SKM-1 (cell line): ENCODE measurements at regions not wholly inside any gene's neighbourhood (a gene's known extent, or its start where the extent isn't known, plus 50 kb on each side); places are given as distances from the start of the nearest gene placed in this dataset.
"Not testable (repeated sequence)": the region's sequence is repeated elsewhere in the genome, so short reads cannot be mapped to it uniquely, and the experiment has no call there.

Experiments
- DNase-seq: peaks from one replicate; lab custom pipeline; 2025; ENCODE audit not compliant: unreplicated experiment; lab: John Stamatoyannopoulos, UW

DNA sequence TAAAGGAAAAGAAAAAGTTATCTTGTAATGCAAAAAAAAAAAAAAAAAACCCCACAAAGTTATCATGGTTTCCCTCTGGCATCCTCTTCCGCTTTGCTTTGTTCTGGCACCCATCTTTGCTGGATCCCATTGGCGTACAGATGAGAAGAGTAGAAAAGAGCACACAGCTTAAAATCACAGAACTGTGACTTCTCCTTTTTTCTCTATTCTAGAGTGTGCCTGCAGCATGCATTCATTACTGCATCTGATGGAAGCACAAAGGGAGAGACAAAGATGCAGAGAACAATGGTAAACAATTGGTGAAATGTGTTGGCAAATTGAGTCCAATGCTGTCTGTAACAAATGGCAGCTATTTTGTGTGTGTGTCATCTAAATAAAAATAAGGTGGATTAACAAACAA is 440.8 kb upstream of the PIK3R1 start:
- DNase-seq: no peak

DNA sequence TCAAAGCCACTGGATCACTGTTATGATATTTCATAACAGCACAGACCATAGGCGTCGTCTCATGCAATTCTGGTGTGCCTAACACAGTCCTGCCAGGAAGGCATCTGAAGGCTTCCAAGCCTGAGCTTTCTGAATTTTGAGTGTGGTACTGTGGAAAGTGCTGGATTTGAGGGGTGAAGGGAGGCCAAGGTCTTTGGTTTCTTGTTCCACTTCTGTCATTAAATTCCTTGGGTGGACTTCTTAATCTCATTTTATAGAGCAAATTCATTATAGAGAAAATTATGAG is 441.3 kb upstream of the PIK3R1 start:
- DNase-seq: no peak

DNA sequence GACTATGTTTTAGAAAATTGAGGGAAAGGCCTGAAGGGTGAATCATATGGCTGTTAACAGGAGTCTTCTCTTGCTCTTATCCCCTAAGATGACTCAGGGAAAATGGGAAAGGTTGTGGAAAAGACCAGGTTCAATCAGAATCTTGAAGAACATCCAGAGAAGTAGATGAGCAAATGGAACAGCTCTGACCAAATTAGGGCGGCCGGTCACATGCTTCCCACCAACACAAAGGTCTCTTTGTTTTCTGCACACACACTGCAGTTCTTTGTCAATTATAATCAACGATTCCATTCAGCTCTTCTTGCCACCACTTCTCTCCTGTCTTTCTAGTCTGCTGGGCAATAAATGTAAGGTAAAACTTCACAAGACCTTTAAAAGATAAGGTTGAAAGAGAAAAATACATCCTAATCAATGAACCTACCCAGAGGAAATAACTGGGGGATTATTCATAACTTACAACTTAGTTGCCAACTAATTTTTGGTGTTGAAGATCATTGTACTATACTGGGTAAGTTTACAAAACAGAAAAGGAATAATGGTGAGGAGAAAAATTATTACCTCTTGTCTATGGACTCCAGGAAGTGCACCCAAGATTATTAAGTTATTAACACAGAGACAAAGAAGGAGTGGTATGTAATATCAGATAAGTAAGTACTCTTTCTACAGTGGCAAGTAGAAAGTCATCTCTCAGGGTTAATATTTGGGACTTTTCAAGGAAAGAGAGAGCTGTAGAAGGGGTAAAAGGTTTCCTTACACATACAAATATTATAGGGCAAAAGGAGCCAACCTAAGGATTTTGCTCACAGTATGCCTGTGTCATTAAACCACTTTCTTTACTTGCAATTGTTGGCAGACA is 441.9 kb upstream of the PIK3R1 start:
- DNase-seq: no peak

DNA sequence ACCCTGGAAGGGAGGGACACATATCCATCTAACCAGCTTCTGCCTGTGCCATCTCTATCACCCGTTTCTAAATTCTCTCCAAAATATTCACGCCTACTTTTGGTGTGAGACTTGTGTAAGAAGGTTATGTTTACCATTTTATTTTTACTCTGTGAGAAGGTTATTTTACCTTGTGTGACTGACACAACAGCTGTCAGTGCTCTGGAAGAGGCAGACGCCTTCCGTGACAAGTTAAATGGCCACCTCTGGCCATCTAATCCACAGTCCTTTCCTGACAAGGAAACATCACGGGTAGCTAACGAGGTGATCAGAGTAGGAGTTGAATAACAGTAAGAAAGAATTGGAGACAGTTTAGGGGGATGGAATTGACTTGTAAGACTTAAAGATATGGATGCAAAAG is 443.8 kb upstream of the PIK3R1 start:
- no peak for DNase-seq

DNA sequence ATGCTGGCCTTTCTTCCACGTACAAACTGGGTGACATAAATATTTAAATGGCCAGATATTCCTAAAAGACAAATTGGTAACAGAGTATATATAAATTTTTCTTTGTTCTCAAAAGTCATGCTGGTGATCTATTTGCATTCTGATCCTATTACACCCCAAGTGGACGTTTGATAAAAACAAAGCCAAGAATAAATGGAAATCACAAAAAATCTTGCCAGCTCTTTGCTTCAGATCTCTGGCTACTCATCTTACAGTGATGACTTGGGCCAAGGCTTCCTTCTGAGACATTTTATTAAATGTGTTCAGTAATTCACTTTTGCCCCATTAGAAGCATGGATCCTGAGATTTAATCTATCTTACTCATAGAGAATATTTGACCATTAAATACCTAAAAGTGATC is 444.3 kb upstream of the PIK3R1 start:
- DNase-seq: no peak

DNA sequence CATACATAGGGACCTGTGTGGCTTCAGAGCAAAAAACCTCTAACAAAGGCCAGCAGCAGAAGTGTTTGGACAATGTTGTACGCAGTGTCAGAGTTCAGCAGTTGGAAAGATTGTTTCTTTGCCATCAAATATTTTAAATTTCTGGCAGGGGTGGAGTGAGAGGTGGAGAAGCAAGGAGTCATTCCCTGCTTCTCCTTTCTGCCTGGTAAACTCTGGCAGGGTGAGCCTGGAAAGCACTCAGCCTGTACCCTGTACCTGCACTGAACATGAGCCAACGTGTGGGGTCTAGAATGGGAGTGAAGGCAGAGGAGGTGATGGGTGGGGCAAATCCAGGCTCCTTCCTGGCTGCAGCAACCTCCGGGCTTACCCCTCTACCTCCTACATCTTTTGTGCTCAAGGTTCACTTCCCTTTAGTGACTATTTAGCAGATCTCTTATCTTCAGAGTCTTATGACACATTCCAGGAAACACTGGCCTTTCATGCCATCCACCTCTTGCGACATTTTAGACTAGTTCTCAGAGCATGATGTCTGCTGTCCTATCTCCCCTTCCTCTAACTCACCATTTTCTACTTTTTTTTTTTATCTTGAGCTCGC is 445.0 kb upstream of the PIK3R1 start:
- DNase-seq: peak; percentile 76

DNA sequence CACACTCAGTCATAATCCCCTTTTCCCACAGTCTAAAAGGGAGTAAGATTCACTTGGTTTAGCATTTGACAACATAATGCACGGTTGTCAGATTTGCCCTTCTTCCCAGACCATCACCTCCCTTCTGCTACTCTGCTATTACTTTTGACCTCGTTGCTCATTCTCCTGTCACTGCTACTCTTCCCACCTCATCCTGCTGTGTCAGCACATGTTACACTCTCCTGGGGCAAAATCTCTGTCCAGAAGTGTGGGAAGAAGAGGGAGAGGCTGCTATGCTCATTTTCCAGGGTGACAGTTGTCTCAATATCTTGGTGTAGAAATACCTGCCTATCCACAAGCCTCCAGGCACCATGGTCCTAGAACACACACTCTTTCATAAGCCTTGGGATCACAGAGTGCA is 449.9 kb upstream of the PIK3R1 start:
- no peak for DNase-seq

DNA sequence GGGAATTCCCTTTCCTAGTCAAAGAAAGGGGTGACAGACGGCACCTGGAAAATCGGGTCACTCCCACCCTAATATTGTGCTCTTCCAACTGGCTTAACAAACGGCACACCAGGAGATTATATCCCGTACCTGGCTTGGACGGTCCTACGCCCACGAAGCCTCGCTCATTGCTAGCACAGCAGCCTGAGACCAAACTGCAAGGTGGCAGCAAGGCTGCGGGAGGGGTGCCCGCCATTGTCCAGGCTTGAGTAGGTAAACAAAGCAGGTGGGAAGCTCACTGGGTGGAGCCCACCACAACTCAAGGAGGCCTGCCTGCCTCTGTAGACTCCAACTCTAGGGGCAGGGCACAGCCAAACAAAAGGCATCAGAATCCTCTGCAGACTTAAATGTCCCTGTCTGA is 457.8 kb upstream of the PIK3R1 start:
- not testable (repeated sequence) for DNase-seq

DNA sequence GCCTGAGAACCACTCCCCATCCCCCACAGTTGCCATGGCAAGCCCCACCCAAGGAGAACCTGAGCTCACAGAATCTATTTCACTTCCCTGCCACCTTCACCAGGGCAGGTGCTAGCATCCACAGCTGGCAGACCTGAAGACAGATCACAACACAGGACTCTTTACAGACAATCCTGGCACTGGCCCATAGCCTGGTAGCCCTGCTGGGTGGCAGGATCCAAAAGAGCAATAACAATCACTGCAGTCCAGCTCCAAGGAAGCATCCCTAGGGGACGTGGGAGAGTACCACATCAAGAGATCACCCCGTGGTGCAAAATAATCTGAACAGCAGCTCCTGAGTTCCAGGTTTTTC is 463.2 kb upstream of the PIK3R1 start:
- DNase-seq: no peak

DNA sequence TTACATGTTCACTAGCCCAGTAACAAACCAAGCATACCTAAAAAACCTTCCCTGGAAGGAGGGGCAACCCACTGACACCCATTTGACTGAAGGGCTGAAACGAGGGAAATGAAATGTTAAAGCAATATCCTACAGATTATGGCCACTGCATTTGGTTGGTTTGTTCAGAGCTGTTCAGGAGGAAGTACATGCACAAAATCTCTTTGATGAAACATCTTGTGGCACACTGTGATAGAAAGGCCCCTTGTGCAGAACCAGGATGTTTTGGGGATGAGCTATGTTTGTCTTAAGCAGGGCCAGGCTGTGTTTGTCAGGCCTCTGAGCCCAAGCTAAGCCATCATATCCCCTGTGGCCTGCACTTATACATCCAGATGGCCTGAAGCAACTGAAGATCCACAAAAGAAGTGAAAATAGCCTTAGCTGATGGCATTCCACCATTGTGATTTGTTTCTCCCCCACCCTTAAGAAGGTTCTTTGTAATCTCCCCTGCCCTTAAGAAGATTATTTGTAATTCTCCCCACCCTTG is 467.3 kb upstream of the PIK3R1 start:
- no peak for DNase-seq

DNA sequence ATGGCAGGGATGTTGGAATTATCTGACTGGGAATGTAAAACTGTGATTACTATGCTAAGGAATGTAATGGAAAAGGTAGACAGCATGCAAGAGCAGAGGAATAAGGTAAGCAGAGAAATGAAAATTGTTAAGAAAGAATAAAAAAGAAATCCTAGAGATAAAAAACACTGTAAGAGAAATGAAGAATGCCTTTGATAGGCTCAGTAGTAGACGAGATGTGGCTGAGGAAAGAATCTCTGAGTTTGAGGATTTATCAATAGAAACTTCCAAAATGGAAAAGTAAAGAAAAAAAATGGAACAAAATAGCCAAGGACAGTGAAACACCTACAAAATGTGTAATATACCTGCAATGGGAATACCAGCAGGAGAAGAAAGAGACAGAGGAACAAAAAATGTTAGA is 468.5 kb upstream of the PIK3R1 start:
- no peak for DNase-seq

DNA sequence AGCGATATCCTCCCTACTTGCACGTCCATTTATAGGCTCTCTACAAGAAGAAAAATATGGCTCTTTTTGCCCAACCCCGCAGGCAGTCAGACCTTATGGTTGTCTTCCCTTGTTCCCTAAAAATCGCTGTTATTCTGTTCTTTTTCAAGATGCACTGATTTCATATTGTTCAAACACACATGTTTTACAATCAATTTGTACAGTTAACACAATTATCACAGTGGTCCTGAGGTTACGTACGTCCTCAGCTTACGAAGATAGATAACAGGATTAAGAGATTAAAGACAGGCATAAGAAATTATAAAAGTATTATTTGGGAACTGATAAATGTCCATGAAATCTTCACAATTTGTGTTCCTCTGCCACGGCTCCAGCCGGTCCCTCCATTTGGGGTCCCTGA is 468.9 kb upstream of the PIK3R1 start:
- not testable (repeated sequence) for DNase-seq

DNA sequence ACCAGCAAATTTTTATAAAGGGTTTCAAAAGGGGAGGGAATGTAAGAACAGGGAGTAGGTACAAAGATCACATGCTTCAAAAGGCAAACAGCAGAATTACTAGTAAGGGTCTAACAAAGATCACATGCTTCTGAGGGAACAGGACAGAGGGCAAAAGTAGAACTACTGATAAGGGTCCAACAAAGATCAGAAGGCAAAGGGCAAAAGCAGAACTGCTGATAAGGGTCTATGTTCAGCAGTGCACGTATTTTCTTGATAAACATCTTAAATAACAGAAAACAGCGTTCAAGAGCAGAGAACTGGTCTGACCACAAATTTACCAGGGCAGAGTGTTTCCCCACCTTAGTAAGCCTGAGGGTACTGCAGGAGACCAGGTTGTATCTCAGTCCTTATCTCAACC is 469.5 kb upstream of the PIK3R1 start:
- DNase-seq: no peak

DNA sequence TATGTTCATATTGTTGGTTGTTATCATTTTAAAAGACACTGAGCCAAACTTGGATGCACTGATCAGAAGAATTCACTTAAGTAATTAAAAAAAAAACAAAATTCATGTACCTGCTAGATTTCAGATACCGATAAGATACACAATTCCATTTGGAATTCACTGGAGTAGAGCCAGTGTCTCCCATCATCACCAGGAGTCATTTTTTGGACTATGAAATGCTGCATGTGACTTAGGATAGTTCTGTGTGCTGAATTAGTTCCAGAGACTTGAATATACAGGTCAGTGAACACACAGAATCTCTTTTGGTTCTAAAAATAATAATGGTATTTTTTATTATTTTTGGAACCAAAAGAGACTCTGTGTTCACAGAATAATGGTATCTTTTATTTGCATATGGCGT is 482.6 kb upstream of the PIK3R1 start:
- DNase-seq: no peak

DNA sequence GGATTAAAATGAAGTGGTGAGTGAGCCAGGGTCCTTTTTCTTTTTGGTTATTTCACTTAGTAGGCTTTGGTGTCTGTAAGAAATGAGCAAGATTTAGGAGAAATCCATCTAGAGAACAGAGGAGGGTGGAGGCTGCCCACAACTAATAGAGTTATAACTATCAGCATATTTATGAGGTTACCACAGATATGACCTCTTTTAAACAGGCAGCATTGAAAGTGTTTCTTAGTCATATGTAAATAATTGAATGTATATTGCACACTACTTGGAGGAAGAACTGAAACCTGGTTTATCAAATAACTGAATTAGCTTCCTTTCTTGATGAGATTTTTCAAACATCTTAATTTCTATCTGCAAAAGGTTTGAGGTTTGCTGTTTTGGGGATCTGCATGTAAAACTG is 483.1 kb upstream of the PIK3R1 start:
- DNase-seq: no peak

DNA sequence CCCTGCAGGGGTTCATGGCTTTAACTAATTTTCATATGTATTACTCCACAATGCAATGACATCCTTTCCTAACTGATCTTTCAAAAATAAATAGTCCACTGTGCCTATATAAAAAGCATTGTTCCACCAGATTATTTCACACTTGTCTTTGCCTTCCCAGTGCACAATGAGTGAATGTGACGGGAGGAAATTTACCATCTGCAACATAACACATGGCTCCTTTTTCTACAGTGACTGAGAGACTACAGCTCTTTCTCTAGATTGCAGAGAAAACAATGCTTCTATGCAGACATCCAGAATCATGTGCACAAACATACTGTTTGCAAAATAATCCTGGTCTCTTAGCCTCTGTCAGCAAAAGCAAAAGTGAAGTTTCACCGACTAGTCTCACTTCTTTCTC is 483.7 kb upstream of the PIK3R1 start:
- DNase-seq: no peak

DNA sequence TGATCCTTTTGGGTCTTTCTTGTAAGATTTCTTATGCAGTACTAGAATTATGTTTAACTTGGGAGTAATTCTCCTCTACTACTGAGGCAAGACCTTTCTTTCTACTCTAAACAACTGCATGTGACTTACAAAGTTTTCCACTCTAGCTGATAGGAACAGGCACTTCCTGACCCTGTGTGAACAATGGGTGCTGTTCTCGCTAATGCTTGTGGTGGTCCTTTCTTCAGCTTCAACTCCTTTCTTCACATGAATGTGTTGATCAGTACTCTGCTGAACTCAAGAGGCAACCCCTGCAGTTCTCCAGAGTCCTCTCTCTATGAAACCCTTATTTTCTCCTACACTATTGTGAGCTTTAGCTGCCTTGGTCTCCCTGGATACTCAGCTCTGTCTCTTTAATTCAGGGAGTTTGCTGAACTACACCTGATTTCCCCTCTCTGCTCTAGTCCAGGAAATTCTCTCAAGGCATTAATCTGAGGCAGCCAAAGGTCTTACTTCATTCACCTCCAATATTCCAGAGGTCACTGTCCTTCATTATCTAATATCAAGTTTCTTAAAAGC is 484.6 kb upstream of the PIK3R1 start:
- DNase-seq: no peak

DNA sequence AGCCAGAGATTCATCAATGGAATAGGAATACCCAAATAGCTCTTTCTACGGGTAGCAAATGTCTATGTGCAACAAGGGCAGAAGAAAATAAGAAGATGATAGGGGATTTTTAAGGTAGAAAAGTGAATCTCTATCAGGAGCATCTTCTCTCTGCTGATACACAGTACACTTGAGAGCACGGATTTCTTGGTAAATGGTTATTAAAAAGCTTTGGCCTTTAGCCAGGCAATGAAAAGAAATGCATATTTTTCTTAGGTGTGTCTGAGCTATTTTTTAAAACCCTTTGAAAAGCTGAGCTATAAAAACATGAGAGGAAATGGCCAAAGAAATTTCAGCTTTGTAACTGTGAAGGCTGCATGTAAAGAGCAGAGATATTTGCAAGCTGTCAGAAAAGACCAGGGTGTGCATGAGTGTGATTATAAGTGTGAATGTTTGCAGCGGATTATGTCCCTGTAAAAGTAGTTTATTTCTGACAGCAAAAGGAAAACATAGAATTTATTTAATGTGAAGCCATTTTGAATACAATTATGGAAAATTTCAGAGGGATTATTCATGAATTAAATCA is 487.1 kb upstream of the PIK3R1 start:
- no peak for DNase-seq

DNA sequence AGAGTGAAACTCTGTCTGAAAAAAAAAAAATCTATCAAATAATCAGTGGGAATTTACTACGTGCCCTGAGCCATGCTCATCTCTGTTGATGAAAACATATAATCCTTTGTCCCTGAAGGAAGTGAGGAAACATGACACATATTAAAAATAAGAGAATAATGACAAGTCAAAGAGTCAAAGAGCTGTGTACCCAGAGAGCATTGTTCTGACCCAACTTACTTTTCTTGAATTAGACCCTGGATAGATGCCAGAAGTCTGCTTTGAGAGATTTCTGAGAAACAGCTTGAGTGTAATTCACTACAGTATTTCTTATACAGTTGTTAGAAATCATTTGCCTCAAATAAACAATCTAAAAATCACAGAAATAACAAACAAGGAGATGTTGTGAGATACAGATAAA is 490.0 kb upstream of the PIK3R1 start:
- DNase-seq: no peak

DNA sequence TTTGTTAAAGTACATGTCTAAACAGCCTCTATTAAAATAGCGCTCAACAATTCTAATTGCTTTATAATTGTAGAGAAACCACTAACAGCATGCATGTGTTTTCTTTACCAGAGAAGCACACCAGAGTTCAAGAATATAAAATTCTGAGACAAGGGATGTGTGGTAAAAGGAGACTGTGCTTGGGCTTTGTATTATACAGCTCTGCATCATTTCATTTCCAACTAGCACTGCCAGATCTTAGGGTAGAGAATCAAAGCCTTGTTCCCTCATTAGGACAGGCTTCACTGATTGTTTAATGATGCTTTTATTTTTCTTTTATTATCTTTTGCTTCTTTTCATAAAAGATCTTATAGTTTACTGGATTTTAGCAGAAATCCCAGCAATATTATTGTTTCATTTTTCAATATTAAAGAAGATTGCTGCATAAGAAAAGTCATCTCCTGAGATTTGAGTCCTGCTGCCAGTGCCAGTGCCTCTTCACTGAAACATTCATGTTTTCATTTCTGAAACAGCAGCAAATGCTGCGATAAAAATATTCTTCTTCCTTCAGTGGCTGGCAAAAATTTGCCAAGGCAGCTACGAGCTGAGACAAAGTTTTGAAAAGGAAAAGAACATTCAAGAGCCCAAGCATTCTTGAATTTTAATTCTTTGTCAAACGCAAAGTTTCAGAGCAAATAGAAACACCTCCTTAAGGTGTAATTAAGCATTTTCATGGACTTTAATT is 491.0 kb upstream of the PIK3R1 start:
- no peak for DNase-seq

DNA sequence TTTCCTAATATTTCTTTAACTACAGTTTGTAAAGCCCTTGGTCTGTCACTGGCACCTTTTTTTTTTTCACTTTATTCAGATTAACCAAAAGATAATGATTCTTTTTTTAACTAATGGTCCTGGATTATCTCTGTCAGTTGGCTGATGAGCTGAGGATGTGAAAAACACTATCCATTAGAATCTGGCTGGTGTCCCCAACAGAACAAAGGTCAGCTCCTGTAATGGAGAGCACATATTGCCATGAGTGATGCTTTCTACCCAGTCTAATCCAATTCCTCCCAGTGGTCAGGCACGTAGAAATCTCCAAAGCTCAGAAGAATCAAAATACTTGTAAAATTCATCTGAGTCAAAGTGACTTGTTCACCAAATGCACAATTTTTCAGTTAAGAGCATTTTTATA is 491.7 kb upstream of the PIK3R1 start:
- no peak for DNase-seq

DNA sequence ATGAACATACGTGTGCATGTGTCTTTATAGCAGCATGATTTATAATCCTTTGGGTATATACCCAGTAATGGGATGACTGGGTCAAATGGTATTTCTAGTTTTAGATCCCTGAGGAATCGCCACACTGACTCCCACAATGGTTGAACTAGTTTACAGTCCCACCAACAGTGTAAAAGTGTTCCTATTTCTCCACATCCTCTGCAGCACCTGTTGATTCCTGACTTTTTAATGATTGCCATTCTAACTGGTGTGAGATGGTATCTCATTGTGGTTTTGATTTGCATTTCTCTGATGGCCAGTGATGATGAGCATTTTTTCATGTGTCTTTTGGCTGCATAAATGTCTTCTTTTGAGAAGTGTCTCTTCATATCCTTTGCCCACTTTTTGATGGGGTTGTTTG is 493.0 kb upstream of the PIK3R1 start:
- DNase-seq: not testable (repeated sequence)
